Nephron (organoid): ENCODE measurements at regions not wholly inside any gene's neighbourhood (a gene's known extent, or its start where the extent isn't known, plus 50 kb on each side); places are given as distances from the start of the nearest gene placed in this dataset.

Experiments used
- H3K27ac Mint-ChIP-seq, 3 experiments: 2 replicates each; pipeline ENCODE4 v1.8.0; 2020; ENCODE audit warnings: mixed read lengths in 3 of 3, mild to moderate bottlenecking in 2 of 3, moderate library complexity in 1 of 3
- H3K27me3 Mint-ChIP-seq: 2 replicates; pipeline ENCODE4 v1.8.0; 2021; ENCODE audit warnings: low read depth, mild to moderate bottlenecking, moderate library complexity, mixed read lengths
- H3K36me3 Mint-ChIP-seq: 2 replicates; pipeline ENCODE4 v1.8.0; 2020; ENCODE audit warnings: low read depth, mixed read lengths
- H3K4me1 Mint-ChIP-seq: 2 replicates; pipeline ENCODE4 v1.8.0; 2020; ENCODE audit warnings: mixed read lengths
- H3K4me3 Mint-ChIP-seq, 3 experiments: 2 replicates each; pipeline ENCODE4 v1.8.0; 2020; ENCODE audit warnings: mild to moderate bottlenecking in 3 of 3, mixed read lengths in 3 of 3, moderate library complexity in 2 of 3
- H3K9me3 Mint-ChIP-seq: 2 replicates; pipeline ENCODE4 v1.8.0; 2020; ENCODE audit warnings: mixed read lengths
- CTCF ChIP-seq, 3 experiments: fragments of 200-600 bp; sonication (generic); IDR thresholded peaks; one replicate each; pipeline ENCODE4 v1.5.0; 2021; ENCODE audit warnings: antibody characterized with exemption in 3 of 3; ENCODE audit not compliant: unreplicated experiment in 3 of 3

GRCh38 chr17:13426991-13427390 is 174.7 kb downstream of the HS3ST3A1 start:
- peaks cover 22% of the 10 kb centered on the region for H3K27me3 Mint-ChIP-seq
- H3K27ac Mint-ChIP-seq: no peak overlapping the region
- H3K9me3 Mint-ChIP-seq: no peaks in the 10 kb centered on the region
- H3K36me3 Mint-ChIP-seq: no peaks in the 10 kb centered on the region
- TF ChIP-seq CTCF (IDR thresholded peaks at IDR 0.05; ENCODE audit: unreplicated experiment in 3 of 3): no peak
- H3K4me1 Mint-ChIP-seq: peaks cover 18% of the 10 kb centered on the region
- H3K4me3 Mint-ChIP-seq: no peak overlapping the region

GRCh38 chr17:13425390-13425789 is 176.3 kb downstream of the HS3ST3A1 start:
- no peak for TF ChIP-seq CTCF (IDR thresholded peaks at IDR 0.05; ENCODE audit: unreplicated experiment in 3 of 3)
- no peaks in the 10 kb centered on the region for H3K36me3 Mint-ChIP-seq
- peaks cover 3% of the 10 kb centered on the region for H3K9me3 Mint-ChIP-seq
- peaks cover 18% of the 10 kb centered on the region for H3K4me1 Mint-ChIP-seq
- peaks cover 31% of the 10 kb centered on the region for H3K27me3 Mint-ChIP-seq
- no peak overlapping the region for H3K27ac Mint-ChIP-seq
- H3K4me3 Mint-ChIP-seq: no peak overlapping the region

- H3K9me3 Mint-ChIP-seq: peaks cover 3% of the 10 kb centered on the region
- H3K27me3 Mint-ChIP-seq: peaks cover 25% of the 10 kb centered on the region
- peaks cover 8% of the 10 kb centered on the region for H3K4me1 Mint-ChIP-seq
- no peaks in the 10 kb centered on the region for H3K36me3 Mint-ChIP-seq
- no peak for TF ChIP-seq CTCF (IDR thresholded peaks at IDR 0.05; ENCODE audit: unreplicated experiment in 3 of 3)
- no peak overlapping the region for H3K4me3 Mint-ChIP-seq
- H3K27ac Mint-ChIP-seq: no peak overlapping the region
Measured at GRCh38 chr17:13421581-13422130, 180.1 kb downstream of the HS3ST3A1 start.

- peaks cover 27% of the 10 kb centered on the region for H3K27me3 Mint-ChIP-seq
- no peak overlapping the region for H3K4me3 Mint-ChIP-seq
- peaks cover 3% of the 10 kb centered on the region for H3K9me3 Mint-ChIP-seq
- no peak for TF ChIP-seq CTCF (IDR thresholded peaks at IDR 0.05; ENCODE audit: unreplicated experiment in 3 of 3)
- peaks cover 14% of the 10 kb centered on the region for H3K4me1 Mint-ChIP-seq
- no peaks in the 10 kb centered on the region for H3K36me3 Mint-ChIP-seq
- no peak overlapping the region for H3K27ac Mint-ChIP-seq
Measured at GRCh38 chr17:13420878-13421277, 180.9 kb downstream of the HS3ST3A1 start.

GRCh38 chr17:13420418-13420826 is 181.3 kb downstream of the HS3ST3A1 start:
- peaks cover 14% of the 10 kb centered on the region for H3K4me1 Mint-ChIP-seq
- no peak for TF ChIP-seq CTCF (IDR thresholded peaks at IDR 0.05; ENCODE audit: unreplicated experiment in 3 of 3)
- H3K36me3 Mint-ChIP-seq: no peaks in the 10 kb centered on the region
- H3K9me3 Mint-ChIP-seq: peaks cover 3% of the 10 kb centered on the region
- H3K27me3 Mint-ChIP-seq: peaks cover 27% of the 10 kb centered on the region
- no peak overlapping the region for H3K27ac Mint-ChIP-seq
- no peak overlapping the region for H3K4me3 Mint-ChIP-seq

GRCh38 chr17:13419676-13420075 is 182.1 kb downstream of the HS3ST3A1 start:
- Mint-ChIP-seq H3K4me1 (peaks cover 14% of the 10 kb centered on the region), H3K4me3 (no peak overlapping the region), H3K9me3 (peaks cover 3% of the 10 kb centered on the region), H3K36me3 (no peaks in the 10 kb centered on the region), H3K27ac (no peak overlapping the region), H3K27me3 (peaks cover 28% of the 10 kb centered on the region)
- TF ChIP-seq CTCF (IDR thresholded peaks at IDR 0.05; ENCODE audit: unreplicated experiment in 3 of 3): no peak
